SK-N-SH treated with all-trans-retinoic acid at 6 μM for 48 hours (cell line): ENCODE measurements at regions not wholly inside any gene's neighbourhood (a gene's known extent, or its start where the extent isn't known, plus 50 kb on each side); places are given as distances from the start of the nearest gene placed in this dataset.

Experiments
- ATAC-seq: fragments of 200-7000 bp; cut with Tn5 transposase; 3 replicates; pipeline ENCODE4 v1.9.1; 2020; ENCODE audit warnings: mild to moderate bottlenecking, moderate library complexity
- BACH2 ChIP-seq: fragments of 250-450 bp; sonication (Bioruptor Pico); IDR thresholded peaks from 2 replicates; pipeline ENCODE4 v1.9.0; 2021; ENCODE audit warnings: mild to moderate bottlenecking, borderline replicate concordance
- CSDC2 ChIP-seq: fragments of 250-450 bp; sonication (Bioruptor Pico); IDR thresholded peaks from 2 replicates; pipeline ENCODE4 v1.5.0; 2020; ENCODE audit warnings: mild to moderate bottlenecking, moderate library complexity
- ESRRG ChIP-seq: fragments of 250-450 bp; sonication (Bioruptor Pico); IDR thresholded peaks from 2 replicates; pipeline ENCODE4 v1.6.1; 2021; ENCODE audit warnings: mild to moderate bottlenecking
- GLIS3 ChIP-seq: fragments of 250-450 bp; sonication (Bioruptor Pico); IDR thresholded peaks from 2 replicates; pipeline ENCODE4 v1.5.0; 2020; ENCODE audit warnings: mild to moderate bottlenecking, moderate library complexity
- ISL1 ChIP-seq: fragments of 250-450 bp; sonication (Bioruptor Pico); IDR thresholded peaks from 2 replicates; pipeline ENCODE4 v2.1.2; 2022; ENCODE audit warnings: mild to moderate bottlenecking, moderate library complexity
- OSR1 ChIP-seq: fragments of 250-450 bp; sonication (Bioruptor Pico); IDR thresholded peaks from 2 replicates; pipeline ENCODE4 v1.8.0; 2022; ENCODE audit warnings: moderate library complexity, mild to moderate bottlenecking, inconsistent platforms
- PPARA ChIP-seq: fragments of 250-450 bp; sonication (Bioruptor Pico); IDR thresholded peaks from 2 replicates; pipeline ENCODE4 v1.5.0; 2020; ENCODE audit warnings: mild to moderate bottlenecking, borderline replicate concordance
- RARB ChIP-seq: fragments of 250-450 bp; sonication (Bioruptor Pico); IDR thresholded peaks from 2 replicates; pipeline ENCODE4 v1.8.0; 2021; ENCODE audit warnings: mild to moderate bottlenecking, moderate library complexity
- SNAI2 ChIP-seq: fragments of 250-450 bp; sonication (Bioruptor Pico); IDR thresholded peaks from 2 replicates; pipeline ENCODE4 v1.5.0; 2020; ENCODE audit warnings: mild to moderate bottlenecking, moderate library complexity
- TCF4 ChIP-seq: fragments of 250-450 bp; sonication (Bioruptor Pico); IDR thresholded peaks from 2 replicates; pipeline ENCODE4 v1.8.0; 2021; ENCODE audit warnings: mild to moderate bottlenecking, moderate library complexity, borderline replicate concordance
- TOX ChIP-seq: fragments of 250-450 bp; sonication (Bioruptor Pico); IDR thresholded peaks from 2 replicates; pipeline ENCODE4 v1.8.0; 2021; ENCODE audit warnings: mild to moderate bottlenecking, moderate library complexity, borderline replicate concordance
- ZC3H10 ChIP-seq: fragments of 250-450 bp; sonication (Bioruptor Pico); IDR thresholded peaks from 2 replicates; pipeline ENCODE4 v1.5.1; 2021; ENCODE audit warnings: mild to moderate bottlenecking, moderate library complexity
- ZFP3 ChIP-seq: fragments of 250-450 bp; sonication (Bioruptor Pico); IDR thresholded peaks from 2 replicates; pipeline ENCODE4 v1.5.0; 2020; ENCODE audit warnings: mild to moderate bottlenecking, moderate library complexity
- ZFP30 ChIP-seq: fragments of 450-650 bp; formaldehyde crosslinking; IDR thresholded peaks from 2 replicates; pipeline ENCODE4 v1.5.0; 2022; ENCODE audit warnings: mild to moderate bottlenecking, moderate library complexity
- ZNF565 ChIP-seq: fragments of 450-650 bp; formaldehyde crosslinking; conservative IDR thresholded peaks from 2 replicates; pipeline ENCODE4 v1.5.0; 2020; ENCODE audit warnings: low read depth, mild to moderate bottlenecking, moderate library complexity
- ZNF8 ChIP-seq: fragments of 450-650 bp; formaldehyde crosslinking; IDR thresholded peaks from 2 replicates; pipeline ENCODE4 v1.5.0; 2020; ENCODE audit warnings: mild to moderate bottlenecking, moderate library complexity
- TF ChIP-seq, protein P1 (sequence below): fragments of 250-450 bp; sonication (Bioruptor Pico); IDR thresholded peaks from 2 replicates; pipeline ENCODE4 v1.5.1; 2020; ENCODE audit warnings: low read depth, mild to moderate bottlenecking, moderate library complexity
- TF ChIP-seq, protein P2 (sequence below): fragments of 250-450 bp; sonication (Bioruptor Pico); IDR thresholded peaks from 2 replicates; pipeline ENCODE4 v1.8.0; 2020; ENCODE audit warnings: mild to moderate bottlenecking, moderate library complexity, borderline replicate concordance
- TF ChIP-seq, protein P3 (sequence below): fragments of 250-450 bp; sonication (Bioruptor Pico); IDR thresholded peaks from 2 replicates; pipeline ENCODE4 v1.5.0; 2020; ENCODE audit warnings: mild to moderate bottlenecking, moderate library complexity
- TF ChIP-seq, protein P4 (sequence below): fragments of 250-450 bp; sonication (Bioruptor Pico); IDR thresholded peaks from 2 replicates; pipeline ENCODE4 v1.8.0; 2021; ENCODE audit warnings: low read depth, mild to moderate bottlenecking, moderate library complexity, borderline replicate concordance

DNA sequence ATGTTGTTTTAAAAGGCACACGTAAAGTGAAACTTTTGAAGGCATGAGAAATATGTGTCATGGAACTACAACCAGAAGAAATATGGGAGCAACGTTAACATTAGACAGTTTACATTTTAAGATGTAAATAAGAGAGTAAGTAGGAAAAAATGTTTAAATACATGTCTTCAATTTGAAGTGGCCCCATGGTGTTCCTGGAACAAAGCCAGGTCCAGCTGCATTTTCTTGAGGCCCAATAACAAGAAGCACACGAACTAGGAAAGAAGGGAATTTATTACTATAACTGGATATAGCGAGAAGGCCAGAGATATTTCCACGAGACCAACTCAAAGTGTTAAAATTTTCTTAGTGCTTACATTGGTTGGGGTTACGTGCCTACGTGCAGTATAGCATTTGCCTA, 458.1 kb downstream of the KCTD8 start:
- TF ChIP-seq, protein P1, sequence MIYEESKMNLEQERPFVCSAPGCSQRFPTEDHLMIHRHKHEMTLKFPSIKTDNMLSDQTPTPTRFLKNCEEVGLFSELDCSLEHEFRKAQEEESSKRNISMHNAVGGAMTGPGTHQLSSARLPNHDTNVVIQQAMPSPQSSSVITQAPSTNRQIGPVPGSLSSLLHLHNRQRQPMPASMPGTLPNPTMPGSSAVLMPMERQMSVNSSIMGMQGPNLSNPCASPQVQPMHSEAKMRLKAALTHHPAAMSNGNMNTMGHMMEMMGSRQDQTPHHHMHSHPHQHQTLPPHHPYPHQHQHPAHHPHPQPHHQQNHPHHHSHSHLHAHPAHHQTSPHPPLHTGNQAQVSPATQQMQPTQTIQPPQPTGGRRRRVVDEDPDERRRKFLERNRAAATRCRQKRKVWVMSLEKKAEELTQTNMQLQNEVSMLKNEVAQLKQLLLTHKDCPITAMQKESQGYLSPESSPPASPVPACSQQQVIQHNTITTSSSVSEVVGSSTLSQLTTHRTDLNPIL (CRISPR knock-in tag), result no peak
- no peak for TF ChIP-seq OSR1 (CRISPR knock-in tag)
- no peak for TF ChIP-seq PPARA
- TF ChIP-seq ZC3H10 (CRISPR knock-in tag), result no peak
- TF ChIP-seq, protein P2, sequence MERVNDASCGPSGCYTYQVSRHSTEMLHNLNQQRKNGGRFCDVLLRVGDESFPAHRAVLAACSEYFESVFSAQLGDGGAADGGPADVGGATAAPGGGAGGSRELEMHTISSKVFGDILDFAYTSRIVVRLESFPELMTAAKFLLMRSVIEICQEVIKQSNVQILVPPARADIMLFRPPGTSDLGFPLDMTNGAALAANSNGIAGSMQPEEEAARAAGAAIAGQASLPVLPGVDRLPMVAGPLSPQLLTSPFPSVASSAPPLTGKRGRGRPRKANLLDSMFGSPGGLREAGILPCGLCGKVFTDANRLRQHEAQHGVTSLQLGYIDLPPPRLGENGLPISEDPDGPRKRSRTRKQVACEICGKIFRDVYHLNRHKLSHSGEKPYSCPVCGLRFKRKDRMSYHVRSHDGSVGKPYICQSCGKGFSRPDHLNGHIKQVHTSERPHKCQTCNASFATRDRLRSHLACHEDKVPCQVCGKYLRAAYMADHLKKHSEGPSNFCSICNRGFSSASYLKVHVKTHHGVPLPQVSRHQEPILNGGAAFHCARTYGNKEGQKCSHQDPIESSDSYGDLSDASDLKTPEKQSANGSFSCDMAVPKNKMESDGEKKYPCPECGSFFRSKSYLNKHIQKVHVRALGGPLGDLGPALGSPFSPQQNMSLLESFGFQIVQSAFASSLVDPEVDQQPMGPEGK (CRISPR knock-in tag), result no peak
- TF ChIP-seq, all 23 proteins: peak for 0
- ATAC-seq, result no peak

DNA sequence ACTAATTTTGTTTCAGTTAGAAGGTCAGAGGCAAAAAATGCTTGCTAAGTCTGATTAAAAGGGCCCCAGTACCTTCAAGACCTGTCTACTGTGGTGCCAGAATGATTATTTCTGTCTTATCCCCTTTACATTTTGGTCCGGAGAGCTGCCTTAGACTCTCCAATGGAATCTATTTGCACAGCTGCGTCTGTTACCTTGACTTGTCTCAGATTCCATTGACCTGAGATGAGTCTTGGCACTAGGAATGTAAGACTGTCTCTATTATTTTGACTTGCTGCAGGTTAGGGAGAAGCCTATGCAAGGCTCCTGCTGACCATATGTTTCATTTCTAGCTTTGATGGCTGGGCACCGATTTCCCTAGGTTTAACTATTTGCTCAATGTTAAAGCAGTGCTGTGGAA, 457.6 kb downstream of the KCTD8 start:
- ATAC-seq, result no peak
- TF ChIP-seq ZNF565, result no peak
- TF ChIP-seq CSDC2 (CRISPR knock-in tag), result no peak
- TF ChIP-seq TCF4 (CRISPR knock-in tag), result no peak
- TF ChIP-seq ISL1 (CRISPR knock-in tag), result no peak
- TF ChIP-seq ZFP30 (CRISPR knock-in tag), result no peak
- no peak for TF ChIP-seq BACH2 (CRISPR knock-in tag)
- no peak for TF ChIP-seq PPARA
- TF ChIP-seq, protein P2 (CRISPR knock-in tag), result no peak
- TF ChIP-seq, protein P3, sequence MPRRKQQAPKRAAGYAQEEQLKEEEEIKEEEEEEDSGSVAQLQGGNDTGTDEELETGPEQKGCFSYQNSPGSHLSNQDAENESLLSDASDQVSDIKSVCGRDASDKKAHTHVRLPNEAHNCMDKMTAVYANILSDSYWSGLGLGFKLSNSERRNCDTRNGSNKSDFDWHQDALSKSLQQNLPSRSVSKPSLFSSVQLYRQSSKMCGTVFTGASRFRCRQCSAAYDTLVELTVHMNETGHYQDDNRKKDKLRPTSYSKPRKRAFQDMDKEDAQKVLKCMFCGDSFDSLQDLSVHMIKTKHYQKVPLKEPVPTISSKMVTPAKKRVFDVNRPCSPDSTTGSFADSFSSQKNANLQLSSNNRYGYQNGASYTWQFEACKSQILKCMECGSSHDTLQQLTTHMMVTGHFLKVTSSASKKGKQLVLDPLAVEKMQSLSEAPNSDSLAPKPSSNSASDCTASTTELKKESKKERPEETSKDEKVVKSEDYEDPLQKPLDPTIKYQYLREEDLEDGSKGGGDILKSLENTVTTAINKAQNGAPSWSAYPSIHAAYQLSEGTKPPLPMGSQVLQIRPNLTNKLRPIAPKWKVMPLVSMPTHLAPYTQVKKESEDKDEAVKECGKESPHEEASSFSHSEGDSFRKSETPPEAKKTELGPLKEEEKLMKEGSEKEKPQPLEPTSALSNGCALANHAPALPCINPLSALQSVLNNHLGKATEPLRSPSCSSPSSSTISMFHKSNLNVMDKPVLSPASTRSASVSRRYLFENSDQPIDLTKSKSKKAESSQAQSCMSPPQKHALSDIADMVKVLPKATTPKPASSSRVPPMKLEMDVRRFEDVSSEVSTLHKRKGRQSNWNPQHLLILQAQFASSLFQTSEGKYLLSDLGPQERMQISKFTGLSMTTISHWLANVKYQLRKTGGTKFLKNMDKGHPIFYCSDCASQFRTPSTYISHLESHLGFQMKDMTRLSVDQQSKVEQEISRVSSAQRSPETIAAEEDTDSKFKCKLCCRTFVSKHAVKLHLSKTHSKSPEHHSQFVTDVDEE (CRISPR knock-in tag), result no peak
- TF ChIP-seq RARB (CRISPR knock-in tag), result no peak
- no peak for TF ChIP-seq ZFP3 (CRISPR knock-in tag)
- no peak for TF ChIP-seq ZC3H10 (CRISPR knock-in tag)
- TF ChIP-seq, protein P4, sequence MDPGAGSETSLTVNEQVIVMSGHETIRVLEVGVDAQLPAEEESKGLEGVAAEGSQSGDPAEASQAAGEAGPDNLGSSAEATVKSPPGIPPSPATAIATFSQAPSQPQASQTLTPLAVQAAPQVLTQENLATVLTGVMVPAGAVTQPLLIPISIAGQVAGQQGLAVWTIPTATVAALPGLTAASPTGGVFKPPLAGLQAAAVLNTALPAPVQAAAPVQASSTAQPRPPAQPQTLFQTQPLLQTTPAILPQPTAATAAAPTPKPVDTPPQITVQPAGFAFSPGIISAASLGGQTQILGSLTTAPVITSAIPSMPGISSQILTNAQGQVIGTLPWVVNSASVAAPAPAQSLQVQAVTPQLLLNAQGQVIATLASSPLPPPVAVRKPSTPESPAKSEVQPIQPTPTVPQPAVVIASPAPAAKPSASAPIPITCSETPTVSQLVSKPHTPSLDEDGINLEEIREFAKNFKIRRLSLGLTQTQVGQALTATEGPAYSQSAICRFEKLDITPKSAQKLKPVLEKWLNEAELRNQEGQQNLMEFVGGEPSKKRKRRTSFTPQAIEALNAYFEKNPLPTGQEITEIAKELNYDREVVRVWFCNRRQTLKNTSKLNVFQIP (CRISPR knock-in tag), result no peak
- no peak for TF ChIP-seq GLIS3
- TF ChIP-seq, protein P1 (CRISPR knock-in tag), result no peak
- TF ChIP-seq ESRRG (CRISPR knock-in tag), result no peak
- TF ChIP-seq ZNF8 (CRISPR knock-in tag), result no peak
- no peak for TF ChIP-seq TOX (CRISPR knock-in tag)
- TF ChIP-seq SNAI2, result no peak

DNA sequence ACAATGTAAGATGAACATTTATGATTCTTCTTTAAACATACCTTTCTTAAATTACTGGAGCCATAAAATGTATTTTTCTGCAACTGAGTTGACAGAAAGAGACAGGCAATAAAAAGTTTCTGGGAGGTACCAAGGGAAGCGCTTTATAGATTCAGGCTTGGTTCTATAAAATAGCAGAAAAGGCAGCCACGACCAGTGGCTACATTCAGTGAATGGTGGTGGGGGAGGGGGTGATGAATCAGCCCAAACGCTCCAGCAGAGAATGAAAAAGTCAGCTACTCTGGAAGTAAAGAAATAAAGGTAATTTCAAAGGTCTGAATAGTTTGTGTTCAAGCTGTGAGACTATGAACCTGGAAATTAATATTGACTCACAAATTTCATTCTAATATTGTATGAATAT, 456.1 kb downstream of the KCTD8 start:
- TF ChIP-seq ISL1 (CRISPR knock-in tag) (no peak), SNAI2 (no peak), RARB (CRISPR knock-in tag) (no peak), PPARA (no peak), ESRRG (CRISPR knock-in tag) (no peak)
- TF ChIP-seq, protein P4 (CRISPR knock-in tag), result no peak
- TF ChIP-seq, protein P1 (CRISPR knock-in tag), result no peak

More for the DNA sequence above, 456.1 kb downstream of the KCTD8 start:
- no peak for ATAC-seq
